GF-D8 (cell line): ENCODE measurements at regions not wholly inside any gene's neighbourhood (a gene's known extent, or its start where the extent isn't known, plus 50 kb on each side); places are given as distances from the start of the nearest gene placed in this dataset.
A peak's percentile ranks its signal among the peaks of the same experiment; 100 is the strongest.

ENCODE experiments used
- DNase-seq: peaks from one replicate; lab custom pipeline; 2025; lab: John Stamatoyannopoulos, UW

DNA sequence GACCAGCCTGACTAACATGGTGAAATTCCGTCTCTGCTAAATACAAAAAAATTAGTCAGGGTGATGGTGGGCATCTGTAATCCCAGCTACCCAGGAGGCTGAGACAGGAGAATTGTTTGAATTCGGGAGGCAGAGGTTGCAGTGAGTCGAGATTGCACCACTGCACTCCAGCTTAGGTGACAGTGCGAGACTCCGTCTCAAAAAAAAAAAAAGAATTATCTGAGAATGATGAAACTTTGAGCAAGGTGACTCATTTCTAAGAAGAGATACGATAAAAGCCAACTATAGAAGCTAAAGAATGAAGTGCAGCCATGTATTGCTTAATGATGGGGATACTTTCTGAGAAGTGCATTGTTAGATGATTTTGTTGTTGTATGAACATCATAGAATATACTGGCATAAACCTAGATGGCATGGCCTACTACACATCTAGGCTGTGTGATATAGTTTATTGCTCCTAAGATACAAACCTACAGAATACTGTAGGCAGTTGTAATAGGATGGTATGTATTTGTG lies 64.7 kb downstream of the SNRPE start:
- no peak for DNase-seq

DNA sequence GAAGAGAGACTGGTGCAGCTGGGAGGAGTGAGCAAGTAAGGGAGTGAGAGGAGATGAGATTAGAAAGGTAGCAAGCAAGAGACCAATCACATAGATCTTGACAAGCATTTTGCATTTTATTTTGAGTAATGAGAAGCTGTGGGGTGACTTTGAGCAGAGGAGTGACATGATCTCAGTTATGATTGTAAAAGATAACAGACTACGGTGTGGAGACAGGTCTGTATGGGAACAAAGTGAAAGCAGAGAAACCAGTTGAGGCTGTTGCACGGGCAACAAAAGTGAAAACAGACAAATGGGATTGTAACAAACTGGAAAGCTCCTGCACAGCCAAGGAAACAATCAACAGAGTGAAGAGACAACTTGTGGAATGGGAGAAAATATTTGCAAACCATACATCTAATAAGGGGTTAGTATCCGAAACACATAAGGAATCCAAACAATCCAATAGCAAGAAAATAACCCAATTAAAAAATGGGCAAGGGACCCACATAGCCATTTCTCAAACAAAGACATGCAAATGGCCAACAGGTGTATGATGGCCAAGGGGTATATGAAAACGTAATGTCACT lies 68.4 kb downstream of the SNRPE start:
- DNase-seq = no peak

GRCh38 chr1:203930342-203930741 lies 68.9 kb downstream of the SNRPE start:
- no peak for DNase-seq

DNA sequence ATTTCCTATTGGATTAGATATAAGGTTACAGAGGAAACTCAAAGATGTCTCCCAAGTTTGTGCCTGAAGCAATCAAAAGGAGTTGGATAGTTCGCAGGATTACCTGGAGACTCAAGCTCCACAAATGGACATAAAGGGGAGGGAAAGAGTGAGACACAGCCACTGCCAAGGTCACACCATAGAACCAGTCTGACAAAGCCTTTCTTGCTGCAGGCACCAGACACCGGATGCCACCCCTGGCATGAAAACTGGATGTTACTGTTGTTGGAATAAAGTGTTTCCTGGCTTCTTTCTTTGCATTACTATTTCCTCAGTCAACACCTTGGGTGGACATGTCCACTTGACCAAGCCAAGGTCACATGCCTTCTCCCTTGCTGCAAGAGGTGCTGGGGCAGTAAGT lies 70.6 kb downstream of the SNRPE start:
- DNase-seq = no peak

- peak; percentile 13 for DNase-seq
These were observed 71.2 kb downstream of the SNRPE start for GRCh38 chr1:203932556-203932955.

- no peak for DNase-seq
These were observed 72.6 kb downstream of the SNRPE start for GRCh38 chr1:203934027-203934426.

DNA sequence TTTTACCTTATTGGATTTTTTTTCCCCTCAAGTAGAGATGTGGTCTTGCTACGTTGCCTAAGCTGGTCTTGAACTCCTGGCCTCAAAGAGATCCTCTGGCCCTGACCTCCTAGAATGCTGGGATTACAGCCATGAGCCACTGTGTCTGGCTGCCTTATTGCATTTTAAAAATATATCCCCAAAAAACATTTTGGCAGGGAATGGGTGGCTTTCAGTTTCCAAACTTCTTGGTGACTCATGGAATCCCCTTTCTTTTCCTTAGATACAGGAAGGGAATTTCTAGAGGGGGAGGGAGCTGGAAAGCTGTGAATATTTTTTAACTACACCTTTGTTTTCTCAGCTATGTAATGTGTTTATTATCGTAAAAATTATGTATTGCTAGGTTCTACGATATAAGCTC lies 73.3 kb downstream of the SNRPE start:
- no peak for DNase-seq

GRCh38 chr1:203935321-203935720 lies 73.9 kb downstream of the SNRPE start:
- no peak for DNase-seq

DNA sequence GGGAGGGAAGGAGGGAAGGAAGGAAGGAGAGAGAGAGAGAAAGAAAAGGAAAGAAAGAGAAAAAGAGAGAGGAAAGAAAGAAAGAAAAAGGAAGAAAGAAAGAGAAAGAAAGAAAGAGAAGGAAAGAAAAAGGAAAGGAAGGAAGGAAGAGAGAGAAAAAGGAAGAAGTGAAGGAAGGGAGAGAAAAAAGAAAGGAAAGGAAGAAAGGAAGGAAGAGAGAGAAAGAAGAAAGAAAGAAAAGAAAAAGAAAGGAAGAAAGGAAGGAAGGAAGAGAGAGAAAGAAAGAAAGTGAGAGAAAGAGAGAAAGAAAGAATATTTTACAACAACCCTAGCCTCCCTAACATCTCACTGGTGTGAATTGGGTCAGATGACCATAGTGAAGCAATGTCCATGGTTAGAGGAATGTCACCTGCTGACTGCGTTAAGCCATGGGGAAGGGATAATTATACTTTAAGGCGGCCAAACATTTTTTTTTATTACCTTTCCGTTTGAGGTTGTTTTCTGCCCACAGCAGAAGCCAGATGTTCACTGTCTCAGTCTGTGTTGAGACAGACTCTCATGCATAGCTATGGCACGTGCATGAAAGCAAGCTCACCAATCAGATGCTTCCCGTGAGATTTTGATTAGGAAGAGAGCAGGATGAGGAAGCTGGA lies 76.4 kb downstream of the SNRPE start:
- peak; percentile 82 for DNase-seq

DNA sequence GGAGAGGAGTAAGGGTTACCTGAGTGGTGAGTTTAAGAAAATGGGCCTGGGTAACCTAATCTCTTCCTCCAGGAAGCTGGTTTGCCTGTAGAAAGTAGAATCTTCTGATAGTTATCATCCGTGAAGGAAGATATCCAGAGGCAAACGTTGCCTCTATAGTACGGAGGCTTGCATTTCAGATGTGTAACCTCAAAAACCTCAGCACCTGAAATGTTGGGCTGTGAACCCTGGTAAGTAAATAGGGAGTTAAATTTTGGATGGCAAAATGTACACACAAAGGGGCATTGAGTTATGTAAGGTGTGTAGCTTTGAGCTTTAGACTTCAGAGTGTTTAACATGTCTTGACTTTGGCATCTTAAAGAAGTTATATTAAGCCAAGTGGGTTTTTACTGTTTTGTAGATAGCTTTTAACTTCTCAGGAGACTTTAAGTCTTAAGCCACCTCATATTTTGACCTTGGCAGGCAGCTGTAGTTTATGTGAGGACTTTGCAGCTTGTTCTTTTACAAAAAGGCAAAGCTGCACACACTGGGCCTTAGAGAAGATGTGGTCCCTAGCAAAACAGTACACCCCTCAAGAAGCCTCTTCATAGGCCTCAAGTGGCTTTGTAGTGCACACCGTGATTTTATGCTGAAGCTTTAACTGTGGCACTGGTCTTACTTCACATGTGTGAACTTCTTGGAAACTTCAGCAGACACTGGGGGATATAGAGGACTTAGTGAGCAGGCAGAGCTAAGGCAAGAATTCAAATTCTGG lies 83.4 kb downstream of the SNRPE start:
- DNase-seq = no peak

DNA sequence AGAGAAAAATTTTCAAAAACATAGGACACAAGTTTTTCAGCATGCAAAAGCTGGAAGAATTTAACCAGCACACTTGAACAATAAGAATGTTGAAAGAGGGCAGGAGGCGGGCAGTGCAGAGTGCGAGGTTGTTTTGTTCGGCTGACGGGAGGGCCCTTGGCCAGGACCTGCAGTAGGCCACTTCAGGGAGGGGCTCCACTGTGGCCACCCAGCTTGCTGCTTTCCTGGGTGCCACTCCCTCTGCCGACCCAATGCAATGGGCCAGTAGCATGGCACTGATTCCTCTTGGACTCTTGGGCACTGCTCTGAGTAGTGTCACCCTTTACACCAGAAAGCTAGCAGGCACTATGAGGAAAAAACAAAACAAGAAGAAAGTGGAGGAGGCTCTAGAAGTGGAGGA lies 92.9 kb downstream of the SNRPE start:
- no peak for DNase-seq

GRCh38 chr1:203954788-203955552 lies 93.6 kb downstream of the SNRPE start:
- peak; percentile 99 for DNase-seq

GRCh38 chr1:203968761-203969160 lies 104.2 kb upstream of the SOX13 start:
- no peak for DNase-seq

DNA sequence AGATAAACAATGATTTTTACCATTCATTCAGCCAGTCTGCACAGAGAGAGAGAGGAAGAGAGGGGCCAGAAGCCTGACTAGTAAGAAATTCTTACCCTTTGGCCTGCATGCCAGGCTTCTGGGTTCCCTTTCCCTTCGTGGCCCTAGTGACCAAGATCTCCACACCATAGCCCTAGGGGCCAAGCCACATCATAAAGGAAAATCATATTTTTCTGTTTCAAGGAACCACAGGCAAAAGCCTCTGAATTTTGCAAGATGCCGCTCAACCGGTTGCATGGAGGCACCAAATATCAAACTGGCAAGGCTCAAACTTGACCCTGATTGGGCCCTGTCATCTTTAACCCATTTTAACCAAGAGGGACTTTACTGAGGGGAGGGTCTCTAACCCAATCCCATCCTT lies 103.1 kb upstream of the SOX13 start:
- DNase-seq = no peak

DNA sequence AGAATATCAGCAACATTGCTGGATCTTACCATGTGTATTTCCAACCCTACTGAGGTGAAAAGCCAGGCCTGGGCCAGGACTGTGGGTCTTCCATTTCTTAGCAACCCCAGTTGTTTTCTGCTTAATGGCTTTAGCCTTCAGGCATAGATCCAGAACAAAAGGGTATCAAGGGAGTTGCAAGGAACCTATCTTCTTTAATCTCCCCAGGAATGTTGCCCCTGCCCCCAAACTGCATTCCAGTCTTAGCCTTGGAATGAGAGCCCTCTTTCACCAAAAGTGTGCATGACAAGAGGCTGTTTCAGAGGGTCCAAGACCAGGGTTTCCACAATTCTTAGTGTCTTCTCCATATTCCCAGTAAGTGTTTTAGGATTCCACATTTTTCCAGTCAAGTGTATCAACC lies 87.9 kb upstream of the SOX13 start:
- DNase-seq = no peak

- no peak for DNase-seq
These were observed 87.2 kb upstream of the SOX13 start for GRCh38 chr1:203985676-203986075.

- DNase-seq = no peak
These were observed 85.9 kb upstream of the SOX13 start for GRCh38 chr1:203986887-203987461.

GRCh38 chr1:203990118-203990517 lies 82.8 kb upstream of the SOX13 start:
- DNase-seq = no peak

DNA sequence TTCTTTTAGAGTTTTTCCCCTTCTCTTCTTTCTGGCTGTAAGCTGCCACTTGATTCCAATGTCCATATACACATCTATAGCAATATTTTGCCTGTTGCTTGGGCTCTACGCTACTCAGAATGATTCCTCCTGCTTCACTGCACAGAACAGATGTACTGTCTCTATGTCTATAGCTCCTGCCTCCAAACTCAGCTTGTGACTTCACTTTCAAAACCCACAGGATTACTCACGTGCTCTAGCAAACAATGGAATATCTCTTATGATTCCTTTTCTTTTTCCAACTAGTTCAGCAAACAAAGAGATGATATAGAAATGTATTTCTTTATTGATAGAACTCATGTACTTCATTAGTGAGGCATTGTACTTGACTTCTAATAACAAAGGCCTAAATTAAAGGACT lies 80.5 kb upstream of the SOX13 start:
- DNase-seq = no peak

GRCh38 chr1:203993256-203993655 lies 79.7 kb upstream of the SOX13 start:
- no peak for DNase-seq

DNA sequence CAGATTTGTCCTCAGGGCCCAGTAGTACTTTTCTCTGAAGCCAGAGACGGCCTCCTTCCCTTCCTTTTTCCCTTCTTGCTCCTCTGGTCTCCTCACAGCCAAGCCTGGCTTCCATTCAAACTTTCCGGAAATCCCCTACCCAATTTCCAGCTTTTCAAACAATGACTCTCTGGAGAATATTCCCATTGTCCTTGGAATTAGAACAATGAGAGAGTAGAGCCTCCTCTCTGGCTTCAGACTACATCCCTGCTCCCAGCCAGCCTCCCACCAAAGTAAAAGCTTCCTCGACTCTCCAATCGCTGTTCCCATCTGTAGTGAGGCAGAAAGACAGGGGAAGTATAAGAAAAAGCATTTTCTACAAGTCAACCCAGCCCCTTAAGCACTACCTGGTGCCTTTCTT lies 77.7 kb upstream of the SOX13 start:
- DNase-seq = no peak

DNA sequence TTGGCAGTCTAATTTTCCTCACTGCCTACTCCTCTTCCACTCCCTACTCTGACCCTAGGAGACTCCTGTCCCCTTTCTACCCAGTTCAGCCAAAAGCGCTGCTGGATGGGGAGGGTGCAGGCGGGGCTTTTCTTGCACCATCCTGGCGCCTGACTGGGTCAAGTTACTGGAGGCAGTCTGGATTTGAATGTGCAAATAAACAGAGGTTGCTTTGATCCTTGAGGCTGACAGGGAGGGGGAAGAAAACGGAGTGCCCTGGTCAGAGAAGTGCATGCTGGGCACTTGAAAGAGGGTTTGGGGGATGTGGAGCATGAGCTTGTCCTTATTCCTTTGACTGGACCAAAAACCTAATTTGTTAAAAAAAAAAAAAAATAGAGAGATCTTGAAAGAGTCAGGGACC lies 76.8 kb upstream of the SOX13 start:
- no peak for DNase-seq
